ENCODE measurements at regions not wholly inside any gene's neighbourhood (a gene's known extent, or its start where the extent isn't known, plus 50 kb on each side); places are given as distances from the start of the nearest gene placed in this dataset.

DNA sequence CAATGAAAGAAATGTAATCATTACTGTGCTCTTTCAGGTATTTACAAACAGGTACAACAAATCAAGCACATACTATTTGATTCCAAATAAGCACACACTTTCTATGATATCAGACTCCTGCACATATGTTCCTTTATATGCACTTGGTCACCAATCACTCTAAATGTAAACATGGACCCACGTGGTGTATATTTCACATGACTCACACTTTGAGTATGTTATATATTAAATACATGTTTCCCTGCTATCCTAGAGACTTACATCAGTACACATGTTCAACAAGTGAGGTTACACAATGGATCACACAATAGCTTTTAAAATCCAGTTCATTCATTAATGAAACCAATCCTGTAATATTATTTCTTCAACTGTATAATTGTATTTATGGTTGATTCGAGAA lies 683.5 kb downstream of the NR2F2 start:
- no peaks in the 10 kb centered on the region for H3K27me3 ChIP-seq (ENCODE audit: control insufficient read depth in 5 of 5, insufficient read depth in 4 of 5, low read length in 5 of 5)
- no peak overlapping the region for H3K4me3 ChIP-seq (ENCODE audit: low read depth in 1 of 5, low read length in 5 of 5)
- no peaks in the 10 kb centered on the region for H3K4me1 ChIP-seq (ENCODE audit: control insufficient read depth in 5 of 5, insufficient read depth in 5 of 5, low read length in 5 of 5)
- H3K9ac ChIP-seq (ENCODE audit: low read length in 5 of 5) = no peak overlapping the region
- no peak overlapping the region for H3K27ac ChIP-seq (ENCODE audit: low read depth, low read length)
- H3K9me3 ChIP-seq (ENCODE audit: control insufficient read depth in 5 of 5, low read length in 5 of 5) = peaks cover 0 to 2% (median 0%) of the 10 kb centered on the region in 5 donors
- H3K36me3 ChIP-seq (ENCODE audit: control insufficient read depth in 5 of 5, insufficient read depth in 5 of 5, low read length in 5 of 5) = no peaks in the 10 kb centered on the region

- H3K9me3 ChIP-seq (ENCODE audit: control insufficient read depth in 5 of 5, low read length in 5 of 5) = peaks cover 0 to 5% (median 0%) of the 10 kb centered on the region in 5 donors
- no peaks in the 10 kb centered on the region for H3K36me3 ChIP-seq (ENCODE audit: control insufficient read depth in 5 of 5, insufficient read depth in 5 of 5, low read length in 5 of 5)
- H3K9ac ChIP-seq (ENCODE audit: low read length in 5 of 5) = no peak overlapping the region
- H3K4me1 ChIP-seq (ENCODE audit: control insufficient read depth in 5 of 5, insufficient read depth in 5 of 5, low read length in 5 of 5) = no peaks in the 10 kb centered on the region
- H3K27me3 ChIP-seq (ENCODE audit: control insufficient read depth in 5 of 5, insufficient read depth in 4 of 5, low read length in 5 of 5) = no peaks in the 10 kb centered on the region
- no peak overlapping the region for H3K4me3 ChIP-seq (ENCODE audit: low read depth in 1 of 5, low read length in 5 of 5)
- H3K27ac ChIP-seq (ENCODE audit: low read depth, low read length) = no peak overlapping the region
Measured at GRCh38 chr15:97023488-97023844, 693.0 kb downstream of the NR2F2 start.

DNA sequence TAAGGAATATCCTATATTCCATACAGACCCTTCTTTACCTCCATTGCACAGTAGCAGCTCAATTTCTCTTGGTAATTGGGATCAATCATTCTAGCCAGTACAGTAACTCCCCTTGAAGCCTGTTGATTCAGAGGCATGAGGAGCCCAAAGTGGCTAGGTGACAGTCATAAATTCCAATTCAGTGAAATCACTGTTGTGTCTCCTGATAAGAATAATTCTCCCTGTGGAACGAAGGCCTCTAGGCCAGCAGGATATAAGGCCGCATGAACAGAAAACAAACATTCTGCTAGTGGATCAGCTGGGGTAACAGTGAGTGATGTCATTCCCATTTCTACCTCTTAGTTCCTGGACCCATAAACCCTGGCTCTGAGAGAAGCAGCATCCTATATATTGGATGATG lies 696.3 kb downstream of the NR2F2 start:
- Histone ChIP-seq H3K4me3 (ENCODE audit: low read depth in 1 of 5, low read length in 5 of 5) (no peak overlapping the region), H3K9me3 (ENCODE audit: control insufficient read depth in 5 of 5, low read length in 5 of 5) (peaks cover 0 to 12% (median 7%) of the 10 kb centered on the region in 5 donors), H3K9ac (ENCODE audit: low read length in 5 of 5) (no peak overlapping the region), H3K27ac (ENCODE audit: low read depth, low read length) (no peak overlapping the region), H3K27me3 (ENCODE audit: control insufficient read depth in 5 of 5, insufficient read depth in 4 of 5, low read length in 5 of 5) (no peaks in the 10 kb centered on the region), H3K4me1 (ENCODE audit: control insufficient read depth in 5 of 5, insufficient read depth in 5 of 5, low read length in 5 of 5) (no peaks in the 10 kb centered on the region), H3K36me3 (ENCODE audit: control insufficient read depth in 5 of 5, insufficient read depth in 5 of 5, low read length in 5 of 5) (no peaks in the 10 kb centered on the region)

DNA sequence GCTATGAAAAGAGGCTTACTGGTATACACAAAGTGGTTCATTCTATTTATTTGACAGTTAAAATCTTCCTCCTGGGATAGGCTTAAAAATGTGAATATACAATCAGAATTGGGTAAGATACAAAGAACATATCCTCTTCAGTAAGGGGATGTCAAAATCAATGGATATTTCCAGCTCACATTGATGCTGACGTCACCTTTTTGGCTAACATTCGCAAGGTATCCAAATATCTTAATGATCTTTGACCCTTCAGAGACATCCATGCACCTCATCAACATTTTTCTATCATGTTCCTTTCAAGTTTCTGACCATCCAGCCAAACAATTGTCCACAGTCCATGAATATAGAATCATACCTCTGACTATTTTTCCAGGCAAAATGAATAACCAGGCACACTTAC lies 697.3 kb downstream of the NR2F2 start:
- H3K4me3 ChIP-seq (ENCODE audit: low read depth in 1 of 5, low read length in 5 of 5) = no peak overlapping the region
- no peaks in the 10 kb centered on the region for H3K4me1 ChIP-seq (ENCODE audit: control insufficient read depth in 5 of 5, insufficient read depth in 5 of 5, low read length in 5 of 5)
- H3K9me3 ChIP-seq (ENCODE audit: control insufficient read depth in 5 of 5, low read length in 5 of 5) = peaks cover 0 to 12% (median 7%) of the 10 kb centered on the region in 5 donors
- no peaks in the 10 kb centered on the region for H3K36me3 ChIP-seq (ENCODE audit: control insufficient read depth in 5 of 5, insufficient read depth in 5 of 5, low read length in 5 of 5)
- no peak overlapping the region for H3K27ac ChIP-seq (ENCODE audit: low read depth, low read length)
- H3K27me3 ChIP-seq (ENCODE audit: control insufficient read depth in 5 of 5, insufficient read depth in 4 of 5, low read length in 5 of 5) = no peaks in the 10 kb centered on the region
- no peak overlapping the region for H3K9ac ChIP-seq (ENCODE audit: low read length in 5 of 5)

- Histone ChIP-seq H3K9ac (ENCODE audit: low read length in 5 of 5) (no peak overlapping the region), H3K4me1 (ENCODE audit: control insufficient read depth in 5 of 5, insufficient read depth in 5 of 5, low read length in 5 of 5) (no peaks in the 10 kb centered on the region), H3K9me3 (ENCODE audit: control insufficient read depth in 5 of 5, low read length in 5 of 5) (peaks cover 0 to 12% (median 7%) of the 10 kb centered on the region in 5 donors), H3K27ac (ENCODE audit: low read depth, low read length) (no peak overlapping the region), H3K36me3 (ENCODE audit: control insufficient read depth in 5 of 5, insufficient read depth in 5 of 5, low read length in 5 of 5) (no peaks in the 10 kb centered on the region), H3K27me3 (ENCODE audit: control insufficient read depth in 5 of 5, insufficient read depth in 4 of 5, low read length in 5 of 5) (no peaks in the 10 kb centered on the region), H3K4me3 (ENCODE audit: low read depth in 1 of 5, low read length in 5 of 5) (no peak overlapping the region)
Measured at GRCh38 chr15:97030251-97030650, 699.8 kb downstream of the NR2F2 start.

DNA sequence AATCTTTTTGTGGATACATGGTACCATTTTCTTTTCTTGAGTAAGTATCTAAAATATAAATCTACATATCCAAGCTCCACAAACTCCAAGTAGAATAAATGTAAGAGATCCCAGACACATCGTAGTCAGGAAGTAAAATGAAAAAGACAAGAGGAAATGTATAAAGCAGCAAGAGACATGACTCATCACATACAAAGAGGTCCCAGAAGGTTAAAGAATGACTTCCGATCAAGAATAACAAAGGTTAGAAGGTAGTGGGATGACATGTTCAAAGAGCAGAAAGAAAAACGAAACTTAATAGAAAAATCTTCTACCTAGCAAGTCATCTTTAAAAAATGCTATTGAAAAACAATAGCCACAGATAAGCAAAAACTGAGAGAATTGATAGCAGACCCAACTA lies 705.8 kb downstream of the NR2F2 start:
- Histone ChIP-seq H3K9ac (ENCODE audit: low read length in 5 of 5) (no peak overlapping the region), H3K27me3 (ENCODE audit: control insufficient read depth in 5 of 5, insufficient read depth in 4 of 5, low read length in 5 of 5) (no peaks in the 10 kb centered on the region), H3K27ac (ENCODE audit: low read depth, low read length) (no peak overlapping the region), H3K9me3 (ENCODE audit: control insufficient read depth in 5 of 5, low read length in 5 of 5) (no peaks in the 10 kb centered on the region), H3K4me3 (ENCODE audit: low read depth in 1 of 5, low read length in 5 of 5) (no peak overlapping the region), H3K36me3 (ENCODE audit: control insufficient read depth in 5 of 5, insufficient read depth in 5 of 5, low read length in 5 of 5) (no peaks in the 10 kb centered on the region), H3K4me1 (ENCODE audit: control insufficient read depth in 5 of 5, insufficient read depth in 5 of 5, low read length in 5 of 5) (no peaks in the 10 kb centered on the region)

GRCh38 chr15:97037080-97037479 lies 706.6 kb downstream of the NR2F2 start:
- no peaks in the 10 kb centered on the region for H3K4me1 ChIP-seq (ENCODE audit: control insufficient read depth in 5 of 5, insufficient read depth in 5 of 5, low read length in 5 of 5)
- no peaks in the 10 kb centered on the region for H3K27me3 ChIP-seq (ENCODE audit: control insufficient read depth in 5 of 5, insufficient read depth in 4 of 5, low read length in 5 of 5)
- no peaks in the 10 kb centered on the region for H3K9me3 ChIP-seq (ENCODE audit: control insufficient read depth in 5 of 5, low read length in 5 of 5)
- no peak overlapping the region for H3K9ac ChIP-seq (ENCODE audit: low read length in 5 of 5)
- H3K27ac ChIP-seq (ENCODE audit: low read depth, low read length) = no peak overlapping the region
- no peaks in the 10 kb centered on the region for H3K36me3 ChIP-seq (ENCODE audit: control insufficient read depth in 5 of 5, insufficient read depth in 5 of 5, low read length in 5 of 5)
- no peak overlapping the region for H3K4me3 ChIP-seq (ENCODE audit: low read depth in 1 of 5, low read length in 5 of 5)

GRCh38 chr15:97045666-97046421 lies 715.3 kb downstream of the NR2F2 start:
- Histone ChIP-seq H3K4me3 (ENCODE audit: low read depth in 1 of 5, low read length in 5 of 5) (no peak overlapping the region), H3K27me3 (ENCODE audit: control insufficient read depth in 5 of 5, insufficient read depth in 4 of 5, low read length in 5 of 5) (no peaks in the 10 kb centered on the region), H3K9me3 (ENCODE audit: control insufficient read depth in 5 of 5, low read length in 5 of 5) (no peaks in the 10 kb centered on the region), H3K9ac (ENCODE audit: low read length in 5 of 5) (no peak overlapping the region), H3K4me1 (ENCODE audit: control insufficient read depth in 5 of 5, insufficient read depth in 5 of 5, low read length in 5 of 5) (no peaks in the 10 kb centered on the region), H3K36me3 (ENCODE audit: control insufficient read depth in 5 of 5, insufficient read depth in 5 of 5, low read length in 5 of 5) (no peaks in the 10 kb centered on the region), H3K27ac (ENCODE audit: low read depth, low read length) (no peak overlapping the region)

DNA sequence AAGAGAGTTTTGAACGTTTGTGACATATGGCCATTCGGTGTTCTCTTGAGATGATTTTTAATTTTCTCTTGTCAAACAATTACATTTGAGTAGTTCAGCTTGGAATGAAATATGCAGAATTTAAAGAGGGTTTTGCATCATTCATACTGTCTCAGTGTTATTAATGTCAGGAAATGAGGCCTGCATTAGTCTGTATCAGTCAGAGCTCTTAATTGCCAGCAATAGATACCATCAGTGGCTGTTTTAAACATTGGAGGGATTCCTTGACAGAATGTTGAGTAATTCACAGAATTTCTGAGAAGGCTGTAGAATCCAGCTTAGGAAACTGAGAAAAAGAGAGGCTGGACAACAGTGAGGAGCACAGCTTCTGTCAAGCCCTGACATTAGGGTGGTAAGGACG lies 722.0 kb downstream of the NR2F2 start:
- Histone ChIP-seq H3K9ac (ENCODE audit: low read length in 5 of 5) (no peak overlapping the region), H3K9me3 (ENCODE audit: control insufficient read depth in 5 of 5, low read length in 5 of 5) (peaks cover 0 to 5% (median 0%) of the 10 kb centered on the region in 5 donors), H3K36me3 (ENCODE audit: control insufficient read depth in 5 of 5, insufficient read depth in 5 of 5, low read length in 5 of 5) (no peaks in the 10 kb centered on the region), H3K27me3 (ENCODE audit: control insufficient read depth in 5 of 5, insufficient read depth in 4 of 5, low read length in 5 of 5) (no peaks in the 10 kb centered on the region), H3K27ac (ENCODE audit: low read depth, low read length) (no peak overlapping the region), H3K4me1 (ENCODE audit: control insufficient read depth in 5 of 5, insufficient read depth in 5 of 5, low read length in 5 of 5) (no peaks in the 10 kb centered on the region), H3K4me3 (ENCODE audit: low read depth in 1 of 5, low read length in 5 of 5) (no peak overlapping the region)

GRCh38 chr15:97053635-97054034 lies 723.1 kb downstream of the NR2F2 start:
- H3K9ac ChIP-seq (ENCODE audit: low read length in 5 of 5) = no peak overlapping the region
- H3K36me3 ChIP-seq (ENCODE audit: control insufficient read depth in 5 of 5, insufficient read depth in 5 of 5, low read length in 5 of 5) = no peaks in the 10 kb centered on the region
- H3K27me3 ChIP-seq (ENCODE audit: control insufficient read depth in 5 of 5, insufficient read depth in 4 of 5, low read length in 5 of 5) = no peaks in the 10 kb centered on the region
- H3K27ac ChIP-seq (ENCODE audit: low read depth, low read length) = no peak overlapping the region
- no peaks in the 10 kb centered on the region for H3K4me1 ChIP-seq (ENCODE audit: control insufficient read depth in 5 of 5, insufficient read depth in 5 of 5, low read length in 5 of 5)
- peaks cover 0 to 5% (median 0%) of the 10 kb centered on the region in 5 donors for H3K9me3 ChIP-seq (ENCODE audit: control insufficient read depth in 5 of 5, low read length in 5 of 5)
- no peak overlapping the region for H3K4me3 ChIP-seq (ENCODE audit: low read depth in 1 of 5, low read length in 5 of 5)
